ENCODE measurements at regions not wholly inside any gene's neighbourhood (a gene's known extent, or its start where the extent isn't known, plus 50 kb on each side); places are given as distances from the start of the nearest gene placed in this dataset.

GRCh38 chr10:23528419-23528818 is 89.5 kb downstream of the OTUD1 start:
- ChIA-PET RAD21 (ENCODE audit: low non-redundant PET in 1 of 2, low total read pairs in 2 of 2, uncharacterized antibody in 2 of 2, unreplicated experiment in 2 of 2) (no interaction called here), CTCF (interaction anchor here (1.3 to 5.1 kb wide), 4 partner anchors 12 to 370 kb away, joined by 6 to 27 read pairs (median 9); no protein-coding TSS in a partner anchor), POLR2A (no interaction called here)
- Histone ChIP-seq H3K27ac (ENCODE audit: low read depth, low read length) (no peak overlapping the region), H3K4me2 (ENCODE audit: low read length) (no peak overlapping the region), H3K27me3 (ENCODE audit: insufficient read depth, low read length) (peaks cover 18% of the 10 kb centered on the region), H4K20me1 (ENCODE audit: insufficient read depth) (no peaks in the 10 kb centered on the region), H3K9me3 (ENCODE audit: control insufficient read depth in 1 of 2, insufficient read depth in 1 of 2, low read depth in 1 of 2, low read length in 2 of 2) (no peaks in the 10 kb centered on the region), H3K79me2 (ENCODE audit: insufficient read depth, low read length) (no peaks in the 10 kb centered on the region), H3K9me2 (ENCODE audit: insufficient read depth) (no peaks in the 10 kb centered on the region), H2AFZ (ENCODE audit: low read depth, low read length, poor library complexity, severe bottlenecking) (no peak overlapping the region), H3K4me1 (ENCODE audit: control insufficient read depth in 1 of 2, insufficient read depth in 2 of 2, low read length in 2 of 2) (no peaks in the 10 kb centered on the region), H3K4me3 (replicated peaks in 1 of 2; ENCODE audit: low read depth in 1 of 2, low read length in 2 of 2) (no peak overlapping the region), H3K36me3 (ENCODE audit: control insufficient read depth in 1 of 2, insufficient read depth in 2 of 2, low read length in 2 of 2) (no peaks in the 10 kb centered on the region), H3K9ac (ENCODE audit: low read length) (no peak overlapping the region)
- BruUV-seq (replicated peaks), result no TSS peak
- ATAC-seq (no peak), DNase-seq (ENCODE audit: low read depth, low spot score) (no peak)
- no peak for TF ChIP-seq POLR2A (IDR thresholded peaks at IDR 0.05; ENCODE audit: borderline replicate concordance, extremely low read depth, insufficient read depth, insufficient read length)
- no peak for TF ChIP-seq SIN3A (IDR thresholded peaks at IDR 0.05; ENCODE audit: low read depth)
- no peak for TF ChIP-seq EZH2 (IDR thresholded peaks at IDR 0.05)
- TF ChIP-seq EGR1 (IDR thresholded peaks at IDR 0.05; ENCODE audit: low read depth), result no peak
- no peak for TF ChIP-seq FOSL1 (IDR thresholded peaks at IDR 0.05; ENCODE audit: low read depth)
- no peak for TF ChIP-seq POLR2AphosphoS5 (IDR thresholded peaks at IDR 0.05; ENCODE audit: low read depth, low read length)
- no peak for TF ChIP-seq MAX (IDR thresholded peaks at IDR 0.05)
- TF ChIP-seq CBX3 (IDR thresholded peaks at IDR 0.05; ENCODE audit: low read depth), result no peak
- no peak for TF ChIP-seq ATF3 (IDR thresholded peaks at IDR 0.05)
- no peak for TF ChIP-seq YY1 (IDR thresholded peaks at IDR 0.05; ENCODE audit: extremely low read depth, insufficient replicate concordance, low read depth, low read length)
- no peak for TF ChIP-seq REST (IDR thresholded peaks at IDR 0.05; ENCODE audit: low read depth)
- no peak for TF ChIP-seq ZFX (IDR thresholded peaks at IDR 0.05)
- no peak for TF ChIP-seq SRF (IDR thresholded peaks at IDR 0.05; ENCODE audit: low read depth)
- no peak for TF ChIP-seq ZBTB33 (IDR thresholded peaks at IDR 0.05; ENCODE audit: extremely low read depth, insufficient replicate concordance, low read length)
- no peak for TF ChIP-seq TCF7L2 (IDR thresholded peaks at IDR 0.05; ENCODE audit: borderline replicate concordance, extremely low read depth, insufficient read depth, insufficient read length)
- no peak for TF ChIP-seq RAD21 (IDR thresholded peaks at IDR 0.05; ENCODE audit: low read depth)
- no peak for TF ChIP-seq ELF1 (IDR thresholded peaks at IDR 0.05; ENCODE audit: borderline replicate concordance, low read depth)
- TF ChIP-seq CTCF (IDR thresholded peaks at IDR 0.05 in 2 of 3, conservative IDR thresholded peaks at IDR 0.05 in 1 of 3; ENCODE audit: borderline replicate concordance in 1 of 3, insufficient read depth in 1 of 3, low read depth in 2 of 3, low read length in 2 of 3), result no peak
- no peak for TF ChIP-seq SP1 (IDR thresholded peaks at IDR 0.05; ENCODE audit: low read depth)
- intact Hi-C loops (cut with micrococcal nuclease), result no loop called here
